Stimulated activated CD4-positive, alpha-beta T cell treated with anti-CD3 and anti-CD28 coated beads, Interleukin-15, amount 100 ng/mL, for 48 hours (primary cell): ENCODE measurements at regions not wholly inside any gene's neighbourhood (a gene's known extent, or its start where the extent isn't known, plus 50 kb on each side); places are given as distances from the start of the nearest gene placed in this dataset.
"Not testable (repeated sequence)": the region's sequence is repeated elsewhere in the genome, so short reads cannot be mapped to it uniquely, and the experiment has no call there.

ENCODE experiments used
- DNase-seq, 2 donors: peaks; one replicate each; pipeline ENCODE4 v3.0.0-alpha.2; 2020; ENCODE audit warnings: low read depth in 2 of 2

DNA sequence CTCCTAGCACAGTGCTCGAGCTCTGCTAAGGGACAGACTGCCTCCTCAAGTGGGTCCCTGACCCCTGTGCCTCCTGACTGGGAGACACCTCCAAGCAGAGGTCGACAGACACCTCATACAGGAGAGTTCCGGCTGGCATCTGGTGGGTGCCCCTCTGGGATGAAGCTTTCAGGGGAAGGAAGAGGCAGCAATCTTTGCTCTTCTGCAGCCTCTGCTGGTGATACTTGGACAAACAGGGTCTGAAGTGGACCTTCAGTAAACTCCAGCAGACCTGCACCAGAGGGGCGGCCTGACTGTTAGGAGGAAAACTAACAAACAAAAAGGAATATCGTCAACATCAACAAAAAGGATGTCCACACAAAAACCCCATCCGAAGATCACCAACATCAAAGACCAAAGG lies 60.6 kb upstream of the DCN start:
- not testable (repeated sequence) for DNase-seq

DNA sequence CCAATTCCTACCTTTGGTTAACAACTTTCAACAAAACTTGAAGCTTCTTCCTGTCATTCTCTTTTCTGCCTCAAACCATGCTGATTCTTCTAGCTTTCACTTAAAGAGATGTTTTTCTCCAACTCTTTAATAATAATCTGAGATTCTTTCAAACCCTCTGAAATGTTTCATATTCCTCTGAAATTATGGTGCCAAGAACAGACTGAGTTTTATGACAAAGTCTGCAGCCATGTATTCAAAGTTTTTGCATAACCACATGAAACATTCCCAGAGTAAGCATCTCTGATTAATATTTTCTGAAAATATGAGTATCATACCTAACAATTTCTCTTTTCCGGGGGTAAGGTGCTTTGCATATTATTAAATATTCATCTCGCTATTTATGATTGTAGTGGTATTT lies 59.1 kb upstream of the DCN start:
- no peak for DNase-seq

DNA sequence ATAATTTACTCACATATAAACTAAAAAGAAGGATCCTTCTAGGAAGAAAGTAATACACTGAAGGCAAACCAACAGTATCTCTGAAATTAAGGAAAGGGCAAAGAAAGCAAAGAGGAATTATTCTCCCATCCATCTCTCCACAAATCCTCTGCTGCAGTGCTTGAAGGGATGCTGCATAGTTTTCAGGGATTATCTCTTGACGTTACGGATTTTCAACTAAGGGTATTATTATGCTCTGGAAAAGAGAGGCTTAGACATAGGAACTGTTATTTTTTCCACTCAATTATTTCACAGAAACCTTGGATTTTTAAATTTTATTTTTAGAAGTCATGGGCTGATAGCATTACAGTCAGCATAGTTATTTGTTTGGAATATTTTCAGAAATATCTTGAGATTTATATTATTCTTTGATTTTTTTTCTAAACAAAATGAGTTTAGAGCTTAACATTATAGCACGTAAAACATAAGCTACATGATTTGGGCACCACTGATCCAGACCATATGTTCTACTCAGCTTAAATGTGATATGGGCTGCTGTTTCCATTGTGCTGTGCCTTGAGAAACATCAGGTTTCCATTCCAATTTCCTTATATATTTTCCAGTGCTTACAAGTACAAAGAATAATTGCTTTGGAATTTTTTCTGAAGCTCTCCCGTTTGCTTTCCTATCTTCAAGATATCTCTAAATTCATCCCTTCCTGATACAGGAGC lies 57.9 kb upstream of the DCN start:
- DNase-seq = no peak

DNA sequence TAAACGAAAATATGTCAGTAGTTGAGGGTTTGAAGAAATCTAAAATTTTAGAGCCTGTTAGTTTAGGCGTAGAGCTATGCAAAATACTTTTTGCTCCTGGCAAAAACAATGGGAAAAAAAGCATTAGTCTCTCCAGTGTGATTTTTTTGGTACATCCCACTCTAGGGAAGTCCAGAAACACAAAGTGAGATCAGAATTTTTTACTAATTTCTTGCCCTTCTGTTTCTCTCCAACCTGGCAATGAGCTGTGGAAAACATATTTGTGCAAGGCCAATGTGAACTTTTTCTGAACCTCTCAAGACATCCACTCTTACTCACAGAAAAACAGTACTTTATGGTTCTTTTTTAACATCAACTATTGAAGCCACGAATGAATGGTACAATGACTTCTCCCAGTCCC lies 56.9 kb upstream of the DCN start:
- no peak for DNase-seq
